ENCODE measurements at regions not wholly inside any gene's neighbourhood (a gene's known extent, or its start where the extent isn't known, plus 50 kb on each side); places are given as distances from the start of the nearest gene placed in this dataset.
A peak's percentile ranks its signal among the peaks of the same experiment; 100 is the strongest.

- POLR2A ChIA-PET = no interaction called here
- no peak overlapping the region for H3K4me3 Mint-ChIP-seq
- H3K9me3 Mint-ChIP-seq = no peaks in the 10 kb centered on the region
- ATAC-seq = no peak
- no peak for TF ChIP-seq CTCF (IDR thresholded peaks at IDR 0.05)
- H3K27ac Mint-ChIP-seq = no peak overlapping the region
- no peak for DNase-seq
- H3K4me1 Mint-ChIP-seq (ENCODE audit: low read depth) = no peaks in the 10 kb centered on the region
- H3K36me3 Mint-ChIP-seq (ENCODE audit: low read depth) = no peaks in the 10 kb centered on the region
- intact Hi-C loops (cut with micrococcal nuclease) = no loop called here
- H3K27me3 Mint-ChIP-seq = peaks cover 5% of the 10 kb centered on the region
- CTCF ChIA-PET = no interaction called here
Observed at GRCh38 chr2:207413376-207413907, 116.3 kb upstream of the CREB1 start.

- Mint-ChIP-seq H3K4me1 (ENCODE audit: low read depth) (no peaks in the 10 kb centered on the region), H3K27ac (no peak overlapping the region), H3K27me3 (peaks cover 5% of the 10 kb centered on the region), H3K9me3 (no peaks in the 10 kb centered on the region), H3K36me3 (ENCODE audit: low read depth) (no peaks in the 10 kb centered on the region), H3K4me3 (no peak overlapping the region)
- TF ChIP-seq CTCF (IDR thresholded peaks at IDR 0.05) = no peak
- DNase-seq = no peak
- intact Hi-C loops (cut with micrococcal nuclease) = no loop called here
- CTCF ChIA-PET = interaction anchor here (2.2 kb wide), 1 partner anchor 8 kb away, joined by 6 read pairs; no protein-coding TSS in a partner anchor
- POLR2A ChIA-PET = no interaction called here
- no peak for ATAC-seq
Observed at GRCh38 chr2:207416111-207416510, 113.7 kb upstream of the CREB1 start.

GRCh38 chr2:207416900-207417299, 112.9 kb upstream of the CREB1 start:
- H3K9me3 Mint-ChIP-seq = no peaks in the 10 kb centered on the region
- ChIA-PET CTCF (interaction anchor here (1.2 kb wide), 1 partner anchor 617 kb away, joined by 3 read pairs; no protein-coding TSS in a partner anchor), POLR2A (interaction anchor here (0.6 kb wide), 1 partner anchor 627 kb away, joined by 3 read pairs; no protein-coding TSS in a partner anchor)
- no peaks in the 10 kb centered on the region for H3K36me3 Mint-ChIP-seq (ENCODE audit: low read depth)
- H3K4me3 Mint-ChIP-seq = no peak overlapping the region
- intact Hi-C loops (cut with micrococcal nuclease) = no loop called here
- DNase-seq (no peak), ATAC-seq (no peak)
- H3K4me1 Mint-ChIP-seq (ENCODE audit: low read depth) = no peaks in the 10 kb centered on the region
- no peak for TF ChIP-seq CTCF (IDR thresholded peaks at IDR 0.05)
- peaks cover 5% of the 10 kb centered on the region for H3K27me3 Mint-ChIP-seq
- no peak overlapping the region for H3K27ac Mint-ChIP-seq

- no peak for ATAC-seq
- POLR2A ChIA-PET = interaction anchor here (0.6 kb wide), 1 partner anchor 628 kb away, joined by 3 read pairs; no protein-coding TSS in a partner anchor
- no peak overlapping the region for H3K4me3 Mint-ChIP-seq
Observed at GRCh38 chr2:207417301-207417718, 112.5 kb upstream of the CREB1 start.

More at GRCh38 chr2:207417301-207417718, 112.5 kb upstream of the CREB1 start:
- Mint-ChIP-seq H3K36me3 (ENCODE audit: low read depth) (no peaks in the 10 kb centered on the region), H3K4me1 (ENCODE audit: low read depth) (no peaks in the 10 kb centered on the region), H3K9me3 (no peaks in the 10 kb centered on the region), H3K27ac (no peak overlapping the region), H3K27me3 (peaks cover 5% of the 10 kb centered on the region)
- intact Hi-C loops (cut with micrococcal nuclease) = no loop called here
- DNase-seq = peak; percentile 5
- no peak for TF ChIP-seq CTCF (IDR thresholded peaks at IDR 0.05)
- CTCF ChIA-PET = interaction anchor here (1.2 kb wide), 1 partner anchor 617 kb away, joined by 3 read pairs; no protein-coding TSS in a partner anchor

Measured in activated CD8-positive, alpha-beta T cell treated with anti-CD3 and anti-CD28 coated beads for 36 hours (primary cell).